Ishikawa (cell line): ENCODE measurements at regions not wholly inside any gene's neighbourhood (a gene's known extent, or its start where the extent isn't known, plus 50 kb on each side); places are given as distances from the start of the nearest gene placed in this dataset.

Experiments
- EP300 ChIP-seq: IDR thresholded peaks from 2 replicates; pipeline ENCODE4 v1.6.1; 2012; ENCODE audit warnings: borderline replicate concordance
- TAF1 ChIP-seq: IDR thresholded peaks from 2 replicates; pipeline ENCODE4 v1.6.1; 2012; ENCODE audit warnings: low read depth, mild to moderate bottlenecking

- no peak for TF ChIP-seq TAF1
- no peak for TF ChIP-seq EP300
Measured at GRCh38 chr11:107259811-107260221, 197.8 kb downstream of the CWF19L2 start.
